SK-N-MC (cell line): ENCODE measurements at regions not wholly inside any gene's neighbourhood (a gene's known extent, or its start where the extent isn't known, plus 50 kb on each side); places are given as distances from the start of the nearest gene placed in this dataset.
A peak's percentile ranks its signal among the peaks of the same experiment; 100 is the strongest.

Experiments
- DNase-seq: peaks from one replicate; pipeline ENCODE4 v3.0.0-alpha.2; 2011; ENCODE audit warnings: low read depth, low spot score
- H3K27ac ChIP-seq: fragments of 200-600 bp; sonication (generic); 2 replicates; pipeline ENCODE4 v1.5.1; 2016; ENCODE audit warnings: mixed run types
- H3K36me3 ChIP-seq: fragments of 200-600 bp; sonication (generic); 2 replicates; pipeline ENCODE4 v1.6.1; 2017; ENCODE audit warnings: antibody characterized with exemption, low read length, mixed read lengths; ENCODE audit not compliant: insufficient read depth
- H3K4me3 ChIP-seq: fragments of 200-600 bp; sonication (generic); 2 replicates; pipeline ENCODE4 v1.5.1; 2016
- H3K9ac ChIP-seq: fragments of 200-600 bp; sonication (generic); 2 replicates; pipeline ENCODE4 v1.8.0; 2017; ENCODE audit warnings: mixed run types, mixed read lengths; ENCODE audit not compliant: insufficient read length
- H3K9me3 ChIP-seq: fragments of 200-600 bp; sonication (generic); 2 replicates; pipeline ENCODE4 v1.6.1; 2017; ENCODE audit warnings: low read depth, mild to moderate bottlenecking, antibody characterized with exemption, low read length, moderate library complexity, mixed read lengths
- EZH2 ChIP-seq: fragments of 200-600 bp; sonication (generic); IDR thresholded peaks from one replicate; pipeline ENCODE4 v1.6.1; 2017; ENCODE audit warnings: antibody characterized with exemption
- FOXP2 ChIP-seq: optimal IDR thresholded peaks from 2 replicates; pipeline ENCODE3; 2011; ENCODE audit warnings: mild to moderate bottlenecking, moderate library complexity; ENCODE audit not compliant: insufficient read depth; ENCODE audit errors: extremely low read length, control extremely low read depth
- POLR2AphosphoS5 ChIP-seq: IDR thresholded peaks from 2 replicates; pipeline ENCODE4 v1.6.1; 2012; ENCODE audit warnings: mild to moderate bottlenecking, low read depth, low read length, borderline replicate concordance

DNA sequence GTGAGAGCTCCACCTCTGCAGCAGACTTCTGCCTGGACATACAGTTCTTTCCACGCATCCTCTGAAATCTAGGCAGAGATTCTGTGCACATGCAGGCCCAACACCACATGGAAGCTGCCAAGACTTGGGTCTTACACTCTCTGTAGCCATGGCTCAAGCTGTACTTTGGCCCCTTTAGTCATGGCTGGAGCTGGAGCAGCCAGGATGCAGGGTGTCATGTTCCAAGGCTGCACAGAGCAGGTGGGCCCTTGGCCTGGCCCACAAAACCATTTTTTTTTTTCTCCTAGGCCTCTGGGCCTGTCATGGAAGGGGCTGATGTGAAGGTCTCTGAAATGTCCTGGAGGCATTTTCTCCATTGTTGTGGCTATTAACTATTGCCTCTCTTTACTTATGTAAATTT lies 990.5 kb upstream of the ADGRL3 start:
- TF ChIP-seq POLR2AphosphoS5 (no peak), FOXP2 (no peak), EZH2 (no peak)
- H3K36me3 ChIP-seq, result no peaks in the 10 kb centered on the region
- no peak overlapping the region for H3K4me3 ChIP-seq
- no peaks in the 10 kb centered on the region for H3K9me3 ChIP-seq
- H3K9ac ChIP-seq, result no peak overlapping the region
- no peak overlapping the region for H3K27ac ChIP-seq
- DNase-seq, result no peak

DNA sequence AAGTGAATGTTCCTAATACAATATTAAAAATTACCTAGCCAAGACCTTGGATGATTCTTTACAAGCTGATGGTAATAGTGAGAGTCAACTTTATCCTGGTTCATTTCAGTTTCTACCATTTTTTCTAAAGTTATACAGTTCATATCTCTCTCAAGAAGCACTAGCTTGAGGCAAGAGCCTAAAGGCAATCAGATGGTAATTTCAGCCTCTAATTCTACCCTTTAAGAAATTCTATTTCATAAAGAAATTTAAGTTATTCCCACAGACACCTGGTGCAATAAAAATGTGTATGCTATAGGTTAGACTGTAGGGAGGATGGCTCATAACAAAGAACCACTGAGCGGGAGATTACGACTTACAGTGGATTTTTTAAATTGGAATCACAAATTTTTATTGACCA lies 984.2 kb upstream of the ADGRL3 start:
- Histone ChIP-seq H3K9me3 (no peaks in the 10 kb centered on the region), H3K36me3 (no peaks in the 10 kb centered on the region), H3K4me3 (no peak overlapping the region), H3K27ac (no peak overlapping the region), H3K9ac (no peak overlapping the region)
- no peak for TF ChIP-seq POLR2AphosphoS5
- DNase-seq, result no peak

DNA sequence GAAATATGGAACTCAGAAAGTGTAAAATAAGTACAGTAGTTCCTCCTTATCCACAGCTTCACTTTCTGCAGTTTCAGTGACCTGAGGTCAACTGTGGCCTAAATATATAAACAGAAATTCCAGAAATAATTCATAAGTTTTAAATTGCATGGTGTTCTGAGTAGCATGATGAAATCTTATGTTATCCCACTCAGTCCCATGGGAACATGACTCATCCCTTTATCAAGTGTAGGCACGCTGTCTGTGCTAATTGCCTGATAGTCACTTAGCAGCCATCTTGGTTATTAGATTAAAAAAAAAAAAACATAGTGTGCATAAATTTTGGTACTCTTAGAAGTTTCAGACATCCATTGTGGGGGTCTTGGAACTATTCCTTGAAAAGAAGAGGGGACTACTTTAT lies 983.4 kb upstream of the ADGRL3 start:
- Histone ChIP-seq H3K9ac (no peak overlapping the region), H3K36me3 (no peaks in the 10 kb centered on the region), H3K4me3 (no peak overlapping the region), H3K9me3 (no peaks in the 10 kb centered on the region), H3K27ac (no peak overlapping the region)
- DNase-seq, result peak; percentile 28
- TF ChIP-seq FOXP2, result no peak
- no peak for TF ChIP-seq POLR2AphosphoS5
- TF ChIP-seq EZH2, result no peak

DNA sequence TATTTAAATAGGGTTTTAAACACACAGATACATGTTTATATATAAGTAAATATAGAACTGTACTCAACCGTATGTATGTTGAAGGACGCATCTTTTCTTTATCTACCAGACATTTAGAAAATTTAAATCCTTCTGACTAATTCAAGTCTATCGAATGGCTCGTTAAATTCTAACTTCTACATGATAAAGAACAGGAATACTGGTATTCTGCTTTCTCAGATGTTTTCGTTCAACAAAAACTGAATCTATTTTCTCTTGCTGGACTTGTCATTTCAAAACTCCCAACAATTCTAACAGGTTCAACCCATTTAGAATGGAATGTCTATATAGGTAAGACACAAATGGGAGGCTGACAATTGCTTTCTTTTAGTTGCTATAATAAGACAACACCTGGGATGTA lies 978.3 kb upstream of the ADGRL3 start:
- Histone ChIP-seq H3K27ac (no peak overlapping the region), H3K36me3 (no peaks in the 10 kb centered on the region), H3K9ac (no peak overlapping the region), H3K4me3 (no peak overlapping the region), H3K9me3 (no peaks in the 10 kb centered on the region)
- TF ChIP-seq FOXP2 (no peak), POLR2AphosphoS5 (no peak), EZH2 (no peak)
- no peak for DNase-seq

DNA sequence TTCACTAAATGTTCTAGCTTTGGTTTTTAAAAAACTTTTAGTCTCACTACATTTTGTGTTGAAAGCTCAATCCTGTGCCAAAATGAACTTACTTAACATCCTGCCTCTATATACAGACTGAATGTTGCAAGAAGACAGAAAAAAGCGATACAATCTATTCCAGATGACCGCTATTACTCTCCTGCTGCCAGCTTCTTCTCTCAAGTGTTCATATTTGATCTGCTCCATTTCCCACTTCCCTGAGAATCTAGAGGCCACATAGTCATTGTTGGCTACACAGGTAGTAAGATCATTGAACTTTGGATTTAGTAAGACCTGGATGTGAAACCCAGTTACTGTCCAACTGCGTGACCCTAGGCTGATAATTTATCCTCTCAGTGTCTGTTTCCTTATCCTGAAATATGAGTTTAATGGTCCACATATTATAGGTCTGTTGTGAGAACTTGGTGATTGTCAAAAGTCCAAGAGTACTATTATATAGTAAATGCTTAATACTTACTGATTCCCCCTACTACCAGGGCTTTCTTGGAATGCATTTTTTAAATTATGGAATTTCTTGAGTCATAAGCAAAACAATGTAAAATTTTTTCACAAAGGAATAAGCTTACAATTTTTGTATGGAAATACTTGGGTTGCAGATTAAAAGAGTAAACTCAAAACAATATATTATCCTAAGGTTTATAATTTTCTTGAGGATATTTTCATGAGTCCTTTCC lies 976.8 kb upstream of the ADGRL3 start:
- no peak for TF ChIP-seq POLR2AphosphoS5
- no peak for DNase-seq
- Histone ChIP-seq H3K36me3 (no peaks in the 10 kb centered on the region), H3K9ac (no peak overlapping the region), H3K9me3 (no peaks in the 10 kb centered on the region), H3K4me3 (no peak overlapping the region), H3K27ac (no peak overlapping the region)

DNA sequence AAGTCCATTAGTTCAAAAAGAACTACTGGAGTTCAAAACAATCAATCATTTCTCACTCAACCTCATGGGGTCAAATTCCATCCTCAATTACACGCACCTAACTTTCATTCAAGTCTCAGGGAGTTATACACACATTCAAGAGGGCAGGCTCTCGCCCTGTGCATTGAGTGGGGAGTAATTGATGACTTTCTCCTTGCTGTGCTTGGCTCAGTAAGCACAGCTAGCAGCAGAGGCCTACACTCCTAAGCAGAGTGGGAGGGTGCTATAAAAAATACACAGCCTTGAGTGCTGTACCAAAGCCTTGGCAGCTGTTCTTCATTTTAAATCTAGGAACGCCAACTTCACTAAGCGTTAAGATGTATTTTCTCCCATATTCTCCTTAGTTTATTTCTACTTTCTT lies 958.3 kb upstream of the ADGRL3 start:
- Histone ChIP-seq H3K36me3 (no peaks in the 10 kb centered on the region), H3K9me3 (no peaks in the 10 kb centered on the region), H3K4me3 (no peak overlapping the region), H3K9ac (no peak overlapping the region), H3K27ac (no peak overlapping the region)
- no peak for DNase-seq
- no peak for TF ChIP-seq FOXP2
- TF ChIP-seq EZH2, result no peak
- no peak for TF ChIP-seq POLR2AphosphoS5

DNA sequence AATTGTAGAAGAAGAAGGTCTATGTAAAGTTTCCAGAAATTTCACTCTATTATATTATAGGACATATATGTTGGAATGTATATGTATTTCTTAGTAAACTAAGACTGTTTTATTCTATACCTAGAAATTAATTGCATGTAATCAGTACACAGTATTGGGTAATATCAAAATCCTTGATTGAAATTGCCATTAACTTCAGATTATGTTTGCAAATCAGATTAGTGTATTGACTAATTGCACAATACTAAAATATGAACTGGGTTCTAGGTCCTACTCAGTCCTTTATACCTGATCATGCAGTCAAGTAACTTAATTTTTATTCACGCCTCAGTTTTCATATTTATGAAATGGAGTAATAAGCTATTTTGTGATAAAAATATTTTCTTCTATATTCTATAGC lies 950.3 kb upstream of the ADGRL3 start:
- DNase-seq, result no peak
- Histone ChIP-seq H3K27ac (no peak overlapping the region), H3K4me3 (no peak overlapping the region), H3K9me3 (no peaks in the 10 kb centered on the region), H3K36me3 (no peaks in the 10 kb centered on the region), H3K9ac (no peak overlapping the region)
- TF ChIP-seq EZH2 (no peak), POLR2AphosphoS5 (no peak), FOXP2 (no peak)

DNA sequence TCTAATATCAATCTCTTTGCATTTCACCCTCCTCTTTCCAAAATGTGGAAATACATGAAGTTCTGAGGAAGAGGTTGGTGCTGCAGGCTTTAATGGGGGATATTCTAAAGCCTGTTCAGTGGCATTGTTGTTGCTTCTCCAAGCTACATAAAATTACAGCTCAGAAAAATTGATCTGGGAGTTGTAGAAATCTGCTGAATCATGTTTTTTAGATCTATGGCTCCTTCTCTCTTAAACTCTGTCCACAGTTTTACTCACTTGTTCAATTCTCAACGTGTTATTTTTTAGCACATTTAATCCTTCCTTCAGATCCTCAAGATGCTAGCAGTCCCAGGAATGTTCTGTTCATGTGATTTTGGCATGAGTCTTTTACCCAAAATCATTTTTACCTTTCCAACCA lies 949.5 kb upstream of the ADGRL3 start:
- H3K9me3 ChIP-seq, result no peaks in the 10 kb centered on the region
- H3K9ac ChIP-seq, result no peak overlapping the region
- DNase-seq, result no peak
- H3K27ac ChIP-seq, result no peak overlapping the region
- H3K4me3 ChIP-seq, result no peak overlapping the region
- TF ChIP-seq POLR2AphosphoS5, result no peak
- TF ChIP-seq EZH2, result no peak
- TF ChIP-seq FOXP2, result no peak
- H3K36me3 ChIP-seq, result no peaks in the 10 kb centered on the region

DNA sequence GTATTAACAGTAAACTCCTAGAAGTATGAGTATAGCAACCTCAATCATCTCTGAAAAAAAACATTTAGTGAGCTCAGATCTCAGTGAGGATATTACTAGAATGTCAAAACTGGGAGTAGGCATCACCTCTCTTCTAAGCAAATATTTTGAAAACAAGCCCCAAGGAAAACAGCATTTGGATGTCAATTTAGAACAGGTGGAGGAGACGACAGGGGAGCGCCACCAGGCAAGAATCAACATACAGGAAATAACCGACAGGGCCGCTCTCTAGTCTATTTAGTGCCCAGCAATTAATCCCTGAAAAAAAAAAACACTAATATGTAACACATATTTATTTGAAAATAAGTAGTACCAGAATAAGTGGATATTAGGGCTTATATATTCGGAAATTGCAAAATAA lies 940.3 kb upstream of the ADGRL3 start:
- no peak overlapping the region for H3K27ac ChIP-seq
- H3K9ac ChIP-seq, result no peak overlapping the region
- TF ChIP-seq FOXP2, result no peak
- DNase-seq, result no peak
- H3K9me3 ChIP-seq, result no peaks in the 10 kb centered on the region
- no peaks in the 10 kb centered on the region for H3K36me3 ChIP-seq
- H3K4me3 ChIP-seq, result no peak overlapping the region
